ENCODE measurements at regions not wholly inside any gene's neighbourhood (a gene's known extent, or its start where the extent isn't known, plus 50 kb on each side); places are given as distances from the start of the nearest gene placed in this dataset.

DNA sequence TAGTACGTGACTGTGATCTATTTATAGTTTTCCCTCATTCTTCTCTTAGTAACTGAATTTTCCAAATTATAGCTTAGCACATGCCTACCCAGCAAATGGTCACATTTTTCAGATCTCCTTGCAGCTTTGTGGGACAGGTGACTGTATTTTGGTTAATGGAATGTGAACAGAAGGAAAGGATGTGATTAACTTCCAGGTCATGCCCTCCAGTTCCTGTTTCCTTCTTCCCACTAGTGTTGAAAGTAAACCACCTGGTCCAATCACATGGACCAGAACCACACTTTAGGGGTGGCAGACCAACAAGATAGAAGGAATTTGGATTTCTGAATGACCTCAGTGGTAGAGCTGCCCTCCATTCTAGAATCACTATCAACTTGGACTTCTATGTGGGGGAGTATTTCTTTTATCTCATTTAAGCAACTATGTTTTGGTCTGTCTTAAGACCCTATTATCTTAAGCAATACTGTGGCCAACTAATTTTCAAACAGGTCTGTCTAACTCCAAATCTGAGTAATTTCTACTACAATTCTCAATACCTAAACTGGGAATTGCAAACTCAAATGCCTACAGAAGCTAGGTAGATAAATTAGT, 76.0 kb upstream of the TSC22D2 start:
- ATAC-seq (ENCODE audit: low FRiP score), result no peak
- intact Hi-C loops (cut with DNase I), result no loop called here
- 2 to 9% methylated on average over 1 of the region's 1 CpG for WGBS, 2 donors

DNA sequence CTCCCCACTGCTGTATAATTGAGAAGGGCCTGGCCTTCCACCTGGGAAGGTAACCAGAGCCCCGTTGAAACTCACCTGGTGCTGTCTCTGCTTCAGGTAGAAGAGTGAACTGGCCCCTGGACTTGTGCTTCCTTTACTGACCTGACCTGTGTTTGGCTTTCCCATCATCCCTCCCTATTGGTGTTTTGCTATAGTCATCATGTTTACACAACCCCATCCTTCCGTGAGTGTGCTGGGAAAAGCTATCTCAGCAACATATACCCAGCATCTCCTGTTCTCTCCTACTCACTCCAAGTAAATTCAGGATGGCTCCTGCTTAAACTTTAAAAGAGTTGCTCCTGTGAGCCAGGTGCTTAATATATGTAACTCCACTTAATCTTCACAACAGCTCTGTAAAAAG, 77.2 kb upstream of the TSC22D2 start:
- no peak for DNase-seq
- no peak for ATAC-seq (ENCODE audit: low FRiP score)
- intact Hi-C loops (cut with DNase I), result no loop called here
- 90 to 94% methylated on average over 2 of the region's 2 CpGs for WGBS, 2 donors
- Histone ChIP-seq H3K4me3 (ENCODE audit: low read length in 2 of 2) (no peak overlapping the region), H3K36me3 (ENCODE audit: control insufficient read depth in 1 of 2, insufficient read depth in 2 of 2, low read length in 1 of 2) (no peaks in the 10 kb centered on the region), H3K9me3 (ENCODE audit: control insufficient read depth, low read length) (no peaks in the 10 kb centered on the region), H3K27me3 (ENCODE audit: control insufficient read depth in 1 of 2, insufficient read depth in 2 of 2, low read length in 1 of 2) (no peaks in the 10 kb centered on the region), H3K27ac (ENCODE audit: low read depth in 1 of 2, low read length in 2 of 2) (no peak overlapping the region), H3K4me1 (ENCODE audit: control insufficient read depth in 1 of 2, insufficient read depth in 2 of 2, low read length in 2 of 2) (peaks cover 0 to 3% of the 10 kb centered on the region in 2 donors)

More for the DNA sequence above, 76.0 kb upstream of the TSC22D2 start:
- H3K4me3 ChIP-seq (ENCODE audit: low read length in 2 of 2), result no peak overlapping the region
- H3K36me3 ChIP-seq (ENCODE audit: control insufficient read depth in 1 of 2, insufficient read depth in 2 of 2, low read length in 1 of 2), result no peaks in the 10 kb centered on the region
- H3K4me1 ChIP-seq (ENCODE audit: control insufficient read depth in 1 of 2, insufficient read depth in 2 of 2, low read length in 2 of 2), result peaks cover 0 to 3% of the 10 kb centered on the region in 2 donors
- H3K27ac ChIP-seq (ENCODE audit: low read depth in 1 of 2, low read length in 2 of 2), result no peak overlapping the region
- DNase-seq, result no peak
- H3K9me3 ChIP-seq (ENCODE audit: control insufficient read depth, low read length), result no peaks in the 10 kb centered on the region
- H3K27me3 ChIP-seq (ENCODE audit: control insufficient read depth in 1 of 2, insufficient read depth in 2 of 2, low read length in 1 of 2), result no peaks in the 10 kb centered on the region

DNA sequence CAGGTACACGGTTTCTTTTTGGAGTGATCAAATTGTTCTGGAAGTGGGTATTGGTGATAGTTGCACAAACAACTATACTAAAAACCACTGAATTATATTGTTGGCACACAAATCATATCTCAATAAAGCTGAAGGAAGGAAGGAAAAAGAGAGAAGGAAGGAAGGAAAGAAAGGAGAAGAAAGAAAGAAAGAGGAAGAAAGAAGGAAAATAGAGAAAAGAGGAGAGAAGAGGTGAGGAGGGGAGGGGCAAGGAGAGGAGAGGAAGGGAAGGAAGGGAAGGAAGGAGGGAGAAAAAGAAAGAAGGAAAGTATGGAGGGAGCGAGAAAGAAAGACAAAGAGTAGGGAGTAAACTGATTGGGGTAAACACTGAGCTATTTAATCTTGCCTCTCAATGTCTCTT, 77.9 kb upstream of the TSC22D2 start:
- Histone ChIP-seq H3K4me1 (ENCODE audit: control insufficient read depth in 1 of 2, insufficient read depth in 2 of 2, low read length in 2 of 2) (peaks cover 0 to 3% of the 10 kb centered on the region in 2 donors), H3K36me3 (ENCODE audit: control insufficient read depth in 1 of 2, insufficient read depth in 2 of 2, low read length in 1 of 2) (no peaks in the 10 kb centered on the region), H3K27me3 (ENCODE audit: control insufficient read depth in 1 of 2, insufficient read depth in 2 of 2, low read length in 1 of 2) (no peaks in the 10 kb centered on the region), H3K4me3 (ENCODE audit: low read length in 2 of 2) (no peak overlapping the region), H3K27ac (ENCODE audit: low read depth in 1 of 2, low read length in 2 of 2) (no peak overlapping the region), H3K9me3 (ENCODE audit: control insufficient read depth, low read length) (no peaks in the 10 kb centered on the region)
- WGBS, 2 donors, result 74 to 87% methylated on average over 2 of the region's 2 CpGs
- no peak for DNase-seq
- intact Hi-C loops (cut with DNase I), result no loop called here
- ATAC-seq (ENCODE audit: low FRiP score), result no peak

DNA sequence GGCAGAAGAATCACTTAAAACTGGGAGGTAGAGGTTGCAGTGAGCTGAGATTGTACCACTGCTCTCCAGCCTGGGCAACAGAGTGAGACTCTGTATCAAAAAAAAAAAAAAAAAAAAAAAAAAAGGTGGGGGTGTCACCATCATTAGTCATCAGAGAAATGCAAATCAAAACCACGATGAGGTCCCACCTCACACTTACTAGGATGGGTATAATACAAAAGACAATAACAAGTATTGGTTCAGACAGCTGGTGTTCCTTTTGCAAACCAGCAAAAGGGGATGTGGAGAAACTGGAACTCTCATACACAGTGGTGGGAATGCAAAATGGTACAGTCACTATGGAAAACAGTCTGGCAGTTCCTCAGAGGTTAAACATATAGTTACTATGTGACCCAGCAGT, 78.7 kb upstream of the TSC22D2 start:
- intact Hi-C loops (cut with DNase I), result no loop called here
- peaks cover 0 to 3% of the 10 kb centered on the region in 2 donors for H3K4me1 ChIP-seq (ENCODE audit: control insufficient read depth in 1 of 2, insufficient read depth in 2 of 2, low read length in 2 of 2)
- no peaks in the 10 kb centered on the region for H3K36me3 ChIP-seq (ENCODE audit: control insufficient read depth in 1 of 2, insufficient read depth in 2 of 2, low read length in 1 of 2)
- WGBS, 2 donors, result 83 to 91% methylated on average over 1 of the region's 1 CpG
- ATAC-seq (ENCODE audit: low FRiP score) (no peak), DNase-seq (no peak)
- no peaks in the 10 kb centered on the region for H3K9me3 ChIP-seq (ENCODE audit: control insufficient read depth, low read length)
- no peaks in the 10 kb centered on the region for H3K27me3 ChIP-seq (ENCODE audit: control insufficient read depth in 1 of 2, insufficient read depth in 2 of 2, low read length in 1 of 2)
- H3K27ac ChIP-seq (ENCODE audit: low read depth in 1 of 2, low read length in 2 of 2), result no peak overlapping the region
- H3K4me3 ChIP-seq (ENCODE audit: low read length in 2 of 2), result no peak overlapping the region

DNA sequence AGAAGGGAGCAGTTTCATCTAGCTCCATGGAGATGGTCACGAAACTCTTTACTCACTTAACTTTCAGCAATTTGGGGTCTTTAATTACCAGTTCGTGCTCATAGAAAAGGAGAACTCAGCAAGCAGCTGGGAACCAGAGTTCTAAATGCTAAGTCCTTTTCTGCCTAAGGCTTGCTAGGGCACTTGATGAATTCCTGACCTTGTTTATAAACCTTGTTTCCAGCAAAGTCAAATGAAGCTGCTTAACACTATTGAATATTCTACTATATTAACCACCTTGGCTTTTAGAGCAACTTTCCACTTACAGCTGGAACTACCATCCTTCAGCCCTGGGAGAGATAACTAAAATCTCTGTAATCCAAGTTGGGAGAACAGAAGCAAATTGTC, 79.5 kb upstream of the TSC22D2 start:
- H3K36me3 ChIP-seq (ENCODE audit: control insufficient read depth in 1 of 2, insufficient read depth in 2 of 2, low read length in 1 of 2), result no peaks in the 10 kb centered on the region
- peaks cover 0 to 3% of the 10 kb centered on the region in 2 donors for H3K4me1 ChIP-seq (ENCODE audit: control insufficient read depth in 1 of 2, insufficient read depth in 2 of 2, low read length in 2 of 2)
- no peak overlapping the region for H3K4me3 ChIP-seq (ENCODE audit: low read length in 2 of 2)
- 94 to 96% methylated on average over 2 of the region's 2 CpGs for WGBS, 2 donors
- intact Hi-C loops (cut with DNase I), result no loop called here
- ATAC-seq (ENCODE audit: low FRiP score), result no peak
- H3K9me3 ChIP-seq (ENCODE audit: control insufficient read depth, low read length), result no peaks in the 10 kb centered on the region
- no peak for DNase-seq
- no peak overlapping the region for H3K27ac ChIP-seq (ENCODE audit: low read depth in 1 of 2, low read length in 2 of 2)
- H3K27me3 ChIP-seq (ENCODE audit: control insufficient read depth in 1 of 2, insufficient read depth in 2 of 2, low read length in 1 of 2), result no peaks in the 10 kb centered on the region

DNA sequence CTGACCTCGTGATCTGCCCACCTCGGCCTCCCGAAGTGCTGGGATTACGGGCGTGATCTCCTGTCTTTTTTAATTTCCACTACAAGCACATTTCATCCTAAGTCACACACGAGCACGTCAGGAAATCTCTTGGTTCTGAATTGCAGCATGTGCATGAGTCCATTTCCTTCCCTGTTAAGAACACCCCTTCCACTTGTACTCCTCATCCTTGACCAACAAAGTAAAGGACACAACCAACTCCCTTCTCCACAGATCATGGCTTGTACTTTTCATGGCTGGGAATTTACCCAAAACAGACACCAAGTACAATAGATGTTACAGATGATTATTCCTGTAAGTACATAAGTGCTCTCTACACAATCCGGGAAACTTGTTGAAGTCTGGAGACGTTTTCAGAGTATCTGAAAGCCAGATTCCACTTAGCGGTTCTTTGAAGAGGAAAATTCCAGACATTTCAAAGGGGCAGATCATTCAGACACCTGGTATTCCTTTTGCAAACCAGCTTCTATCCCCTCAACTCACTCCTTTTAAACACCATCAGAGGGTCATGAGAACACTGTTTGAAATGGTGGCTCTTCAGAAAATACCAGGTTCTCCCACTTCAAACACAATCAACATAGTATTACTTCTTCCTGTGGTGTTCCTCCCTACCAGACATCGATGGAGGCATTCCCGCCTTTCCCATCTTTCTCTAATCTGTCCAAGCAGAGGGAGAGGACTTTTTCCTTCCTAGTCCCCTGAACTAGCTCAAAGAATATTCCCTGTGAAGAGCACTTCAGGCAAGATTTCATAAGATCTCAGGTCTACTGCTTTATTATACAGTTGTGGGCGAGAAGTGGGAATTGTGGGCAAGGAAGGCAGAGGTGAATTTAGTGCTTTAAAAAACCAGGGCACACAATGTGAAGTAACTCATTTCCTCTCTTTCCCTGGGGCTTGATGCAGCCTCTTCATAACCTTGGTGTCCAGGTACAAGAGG, 80.1 kb upstream of the TSC22D2 start:
- ATAC-seq (ENCODE audit: low FRiP score) (no peak), DNase-seq (no peak)
- H3K4me1 ChIP-seq (ENCODE audit: control insufficient read depth in 1 of 2, insufficient read depth in 2 of 2, low read length in 2 of 2), result peaks cover 0 to 3% of the 10 kb centered on the region in 2 donors
- H3K4me3 ChIP-seq (ENCODE audit: low read length in 2 of 2), result no peak overlapping the region
- H3K27me3 ChIP-seq (ENCODE audit: control insufficient read depth in 1 of 2, insufficient read depth in 2 of 2, low read length in 1 of 2), result no peaks in the 10 kb centered on the region
- no peaks in the 10 kb centered on the region for H3K36me3 ChIP-seq (ENCODE audit: control insufficient read depth in 1 of 2, insufficient read depth in 2 of 2, low read length in 1 of 2)
- 93% methylated on average over 13 of the region's 13 CpGs for WGBS, 2 donors
- intact Hi-C loops (cut with DNase I), result no loop called here
- H3K27ac ChIP-seq (ENCODE audit: low read depth in 1 of 2, low read length in 2 of 2), result no peak overlapping the region
- no peaks in the 10 kb centered on the region for H3K9me3 ChIP-seq (ENCODE audit: control insufficient read depth, low read length)

- ATAC-seq (ENCODE audit: low FRiP score), result no peak
- Histone ChIP-seq H3K36me3 (ENCODE audit: control insufficient read depth in 1 of 2, insufficient read depth in 2 of 2, low read length in 1 of 2) (no peaks in the 10 kb centered on the region), H3K9me3 (ENCODE audit: control insufficient read depth, low read length) (no peaks in the 10 kb centered on the region), H3K27me3 (ENCODE audit: control insufficient read depth in 1 of 2, insufficient read depth in 2 of 2, low read length in 1 of 2) (no peaks in the 10 kb centered on the region), H3K4me1 (ENCODE audit: control insufficient read depth in 1 of 2, insufficient read depth in 2 of 2, low read length in 2 of 2) (peaks cover 0 to 1% of the 10 kb centered on the region in 2 donors), H3K27ac (ENCODE audit: low read depth in 1 of 2, low read length in 2 of 2) (no peak overlapping the region), H3K4me3 (ENCODE audit: low read length in 2 of 2) (no peak overlapping the region)
- DNase-seq, result no peak
- 85 to 88% methylated on average over 4 of the region's 4 CpGs for WGBS, 2 donors
- intact Hi-C loops (cut with DNase I), result no loop called here
These were observed 83.3 kb upstream of the TSC22D2 start for GRCh38 chr3:150324788-150325187.

- DNase-seq, result no peak
- H3K36me3 ChIP-seq (ENCODE audit: control insufficient read depth in 1 of 2, insufficient read depth in 2 of 2, low read length in 1 of 2), result no peaks in the 10 kb centered on the region
- H3K9me3 ChIP-seq (ENCODE audit: control insufficient read depth, low read length), result no peaks in the 10 kb centered on the region
- intact Hi-C loops (cut with DNase I), result no loop called here
- H3K4me1 ChIP-seq (ENCODE audit: control insufficient read depth in 1 of 2, insufficient read depth in 2 of 2, low read length in 2 of 2), result peaks cover 0 to 1% of the 10 kb centered on the region in 2 donors
- no peak overlapping the region for H3K27ac ChIP-seq (ENCODE audit: low read depth in 1 of 2, low read length in 2 of 2)
- no peak for ATAC-seq (ENCODE audit: low FRiP score)
- 93 to 96% methylated on average over 3 of the region's 3 CpGs for WGBS, 2 donors
- no peaks in the 10 kb centered on the region for H3K27me3 ChIP-seq (ENCODE audit: control insufficient read depth in 1 of 2, insufficient read depth in 2 of 2, low read length in 1 of 2)
- H3K4me3 ChIP-seq (ENCODE audit: low read length in 2 of 2), result no peak overlapping the region
These were observed 83.9 kb upstream of the TSC22D2 start for GRCh38 chr3:150324245-150324644.

- intact Hi-C loops (cut with DNase I), result no loop called here
- H3K4me1 ChIP-seq (ENCODE audit: control insufficient read depth in 1 of 2, insufficient read depth in 2 of 2, low read length in 2 of 2), result peaks cover 0 to 1% of the 10 kb centered on the region in 2 donors
- H3K36me3 ChIP-seq (ENCODE audit: control insufficient read depth in 1 of 2, insufficient read depth in 2 of 2, low read length in 1 of 2), result no peaks in the 10 kb centered on the region
- no peak overlapping the region for H3K4me3 ChIP-seq (ENCODE audit: low read length in 2 of 2)
- 90 to 94% methylated on average over 1 of the region's 1 CpG for WGBS, 2 donors
- no peak for DNase-seq
- no peaks in the 10 kb centered on the region for H3K27me3 ChIP-seq (ENCODE audit: control insufficient read depth in 1 of 2, insufficient read depth in 2 of 2, low read length in 1 of 2)
- no peaks in the 10 kb centered on the region for H3K9me3 ChIP-seq (ENCODE audit: control insufficient read depth, low read length)
- ATAC-seq (ENCODE audit: low FRiP score), result no peak
- no peak overlapping the region for H3K27ac ChIP-seq (ENCODE audit: low read depth in 1 of 2, low read length in 2 of 2)
These were observed 84.3 kb upstream of the TSC22D2 start for GRCh38 chr3:150323770-150324169.
